ENCODE measurements at regions not wholly inside any gene's neighbourhood (a gene's known extent, or its start where the extent isn't known, plus 50 kb on each side); places are given as distances from the start of the nearest gene placed in this dataset.

DNA sequence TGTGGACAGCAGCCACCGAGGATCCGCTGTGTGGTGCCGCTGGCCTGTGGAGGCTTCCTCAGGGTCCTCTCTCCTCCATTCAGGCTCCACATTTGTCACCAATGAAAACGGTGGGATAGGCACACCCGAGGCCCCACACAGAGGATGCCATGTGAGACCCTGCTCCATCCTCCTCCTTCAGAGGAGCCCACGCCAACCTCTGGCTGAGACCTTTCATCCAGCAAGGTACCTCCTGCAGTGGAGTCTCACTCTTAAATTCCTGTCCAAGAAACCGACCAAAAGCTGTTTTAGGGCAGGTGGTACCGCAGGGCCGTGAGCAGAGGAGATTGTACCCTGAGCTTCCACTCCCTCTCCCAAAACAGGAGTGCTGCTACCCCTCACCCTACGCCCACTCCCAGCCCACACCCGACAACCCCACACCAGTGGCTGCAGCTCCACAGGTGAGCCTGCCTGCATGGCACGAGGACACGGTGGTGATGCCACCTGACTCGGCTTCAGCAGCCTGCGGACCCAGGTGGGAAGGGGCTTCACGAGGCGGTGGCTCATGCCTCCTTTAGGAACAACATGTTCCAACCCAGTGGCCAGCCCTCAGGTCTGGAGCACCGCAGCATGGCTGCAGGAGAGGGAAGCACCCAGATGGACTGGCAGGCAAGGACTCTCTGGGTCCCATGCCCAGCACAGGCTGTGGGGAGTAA lies 237.6 kb upstream of the AFDN start:
- Mint-ChIP-seq H3K4me3 (no peak overlapping the region), H3K27ac (no peak overlapping the region), H3K36me3 (no peaks in the 10 kb centered on the region), H3K4me1 (no peaks in the 10 kb centered on the region), H3K27me3 (peaks cover 3 to 6% of the 10 kb centered on the region in 2 donors), H3K9me3 (peaks cover 0 to 11% (median 5%) of the 10 kb centered on the region in 8 donors)
- CTCF ChIA-PET (ENCODE audit: partially characterized antibody), result no interaction called here
- Histone ChIP-seq H3K36me3 (ENCODE audit: insufficient read depth, low read length) (no peaks in the 10 kb centered on the region), H3K4me1 (ENCODE audit: insufficient read depth, low read length) (no peaks in the 10 kb centered on the region), H3K27ac (ENCODE audit: low read depth, low read length) (no peak overlapping the region), H3K27me3 (ENCODE audit: insufficient read depth, low read length) (no peaks in the 10 kb centered on the region), H3K4me3 (ENCODE audit: low read length in 2 of 2) (no peak overlapping the region), H3K9me3 (ENCODE audit: control insufficient read depth in 1 of 2, low read length in 2 of 2) (no peaks in the 10 kb centered on the region)
- POLR2A ChIA-PET (ENCODE audit: partially characterized antibody), result no interaction called here
- intact Hi-C loops (cut with micrococcal nuclease), result no loop called here
- DNase-seq, result no peak

DNA sequence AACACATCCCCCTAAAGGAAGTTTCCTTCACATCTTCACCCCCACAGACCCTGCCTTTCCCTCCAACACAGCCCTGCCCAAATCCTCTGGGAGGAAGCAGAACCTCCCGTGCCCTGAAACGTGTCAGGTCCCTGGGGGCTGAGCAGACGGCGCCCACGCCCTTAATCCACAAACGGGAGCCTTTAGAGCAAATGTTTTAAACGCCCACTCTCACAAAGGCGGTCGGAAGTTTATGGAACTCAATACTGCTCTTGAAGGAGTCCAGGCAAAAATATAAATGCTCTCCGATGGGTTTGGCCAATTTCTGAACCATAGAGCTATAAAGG lies 237.1 kb upstream of the AFDN start:
- H3K4me1 Mint-ChIP-seq, result no peaks in the 10 kb centered on the region
- no peaks in the 10 kb centered on the region for H3K27me3 ChIP-seq (ENCODE audit: insufficient read depth, low read length)
- H3K9me3 Mint-ChIP-seq, result peaks cover 0 to 9% (median 5%) of the 10 kb centered on the region in 8 donors
- no peaks in the 10 kb centered on the region for H3K9me3 ChIP-seq (ENCODE audit: control insufficient read depth in 1 of 2, low read length in 2 of 2)
- peaks cover 3% of the 10 kb centered on the region in 2 donors for H3K27me3 Mint-ChIP-seq
- ChIA-PET POLR2A (ENCODE audit: partially characterized antibody) (no interaction called here), CTCF (ENCODE audit: partially characterized antibody) (no interaction called here)
- H3K27ac Mint-ChIP-seq, result no peak overlapping the region
- no peak for DNase-seq
- H3K4me1 ChIP-seq (ENCODE audit: insufficient read depth, low read length), result no peaks in the 10 kb centered on the region
- H3K27ac ChIP-seq (ENCODE audit: low read depth, low read length), result no peak overlapping the region
- H3K4me3 ChIP-seq (ENCODE audit: low read length in 2 of 2), result no peak overlapping the region
- H3K36me3 ChIP-seq (ENCODE audit: insufficient read depth, low read length), result no peaks in the 10 kb centered on the region
- no peaks in the 10 kb centered on the region for H3K36me3 Mint-ChIP-seq
- no peak overlapping the region for H3K4me3 Mint-ChIP-seq
- intact Hi-C loops (cut with micrococcal nuclease), result no loop called here

DNA sequence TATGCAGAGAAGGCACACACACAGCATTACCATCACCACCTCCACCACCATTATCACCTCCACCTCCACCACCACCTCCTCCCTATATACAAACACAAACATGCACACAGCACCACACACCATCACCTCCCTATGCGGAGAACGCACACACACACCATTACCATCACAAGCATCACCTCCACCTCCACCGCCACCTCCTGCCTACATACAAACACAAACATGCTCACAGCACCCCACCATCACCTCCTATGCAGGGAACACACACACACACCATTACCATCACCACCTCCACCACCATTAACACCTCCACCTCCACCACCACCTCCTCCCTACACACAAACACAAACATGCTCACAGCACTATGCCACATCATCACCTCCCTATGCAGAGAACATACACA lies 236.5 kb upstream of the AFDN start:
- Mint-ChIP-seq H3K27ac (peak overlapping the region in 1 of 7 donors; percentile 50), H3K4me1 (no peaks in the 10 kb centered on the region), H3K9me3 (peaks cover 0 to 9% (median 5%) of the 10 kb centered on the region in 8 donors), H3K4me3 (no peak overlapping the region), H3K27me3 (peaks cover 3% of the 10 kb centered on the region in 2 donors), H3K36me3 (no peaks in the 10 kb centered on the region)
- no peak for DNase-seq
- H3K27me3 ChIP-seq (ENCODE audit: insufficient read depth, low read length), result no peaks in the 10 kb centered on the region
- intact Hi-C loops (cut with micrococcal nuclease), result no loop called here
- no peaks in the 10 kb centered on the region for H3K4me1 ChIP-seq (ENCODE audit: insufficient read depth, low read length)
- no peak overlapping the region for H3K27ac ChIP-seq (ENCODE audit: low read depth, low read length)
- no peaks in the 10 kb centered on the region for H3K9me3 ChIP-seq (ENCODE audit: control insufficient read depth in 1 of 2, low read length in 2 of 2)
- H3K36me3 ChIP-seq (ENCODE audit: insufficient read depth, low read length), result no peaks in the 10 kb centered on the region
- POLR2A ChIA-PET (ENCODE audit: partially characterized antibody), result no interaction called here
- no peak overlapping the region for H3K4me3 ChIP-seq (ENCODE audit: low read length in 2 of 2)
- CTCF ChIA-PET (ENCODE audit: partially characterized antibody), result no interaction called here

Measured in CD4-positive, alpha-beta memory T cell (primary cell).